GM12875 (cell line): ENCODE measurements at regions not wholly inside any gene's neighbourhood (a gene's known extent, or its start where the extent isn't known, plus 50 kb on each side); places are given as distances from the start of the nearest gene placed in this dataset.

ENCODE experiments used
- H3K4me3 ChIP-seq: one replicate; pipeline ENCODE4 v1.5.1; 2011; ENCODE audit warnings: low read depth, low read length, control low read depth
- CTCF ChIP-seq: IDR thresholded peaks from 2 replicates; pipeline ENCODE4 v1.5.1; 2011; ENCODE audit warnings: low read depth, mild to moderate bottlenecking, control low read depth, inconsistent platforms, low read length, moderate library complexity, borderline replicate concordance; ENCODE audit not compliant: insufficient read depth

- no peak overlapping the region for H3K4me3 ChIP-seq
- no peak for TF ChIP-seq CTCF
Measured at GRCh38 chr3:88416436-88416835, 266.7 kb downstream of the C3orf38 start.

- no peak overlapping the region for H3K4me3 ChIP-seq
- TF ChIP-seq CTCF = no peak
Measured at GRCh38 chr3:88418219-88418618, 268.5 kb downstream of the C3orf38 start.

- no peak overlapping the region for H3K4me3 ChIP-seq
- no peak for TF ChIP-seq CTCF
Measured at GRCh38 chr3:88433568-88433967, 283.8 kb downstream of the C3orf38 start.

GRCh38 chr3:88434001-88434400, 284.2 kb downstream of the C3orf38 start:
- TF ChIP-seq CTCF = no peak

GRCh38 chr3:88440701-88441100, 290.9 kb downstream of the C3orf38 start:
- no peak for TF ChIP-seq CTCF
- no peak overlapping the region for H3K4me3 ChIP-seq

More at GRCh38 chr3:88434001-88434400, 284.2 kb downstream of the C3orf38 start:
- H3K4me3 ChIP-seq = no peak overlapping the region

GRCh38 chr3:88443066-88443465, 293.3 kb downstream of the C3orf38 start:
- TF ChIP-seq CTCF = no peak
- no peak overlapping the region for H3K4me3 ChIP-seq

GRCh38 chr3:88444251-88444650, 294.5 kb downstream of the C3orf38 start:
- H3K4me3 ChIP-seq = no peak overlapping the region
- TF ChIP-seq CTCF = no peak
